ENCODE measurements at regions not wholly inside any gene's neighbourhood (a gene's known extent, or its start where the extent isn't known, plus 50 kb on each side); places are given as distances from the start of the nearest gene placed in this dataset.
A peak's percentile ranks its signal among the peaks of the same experiment; 100 is the strongest.

DNA sequence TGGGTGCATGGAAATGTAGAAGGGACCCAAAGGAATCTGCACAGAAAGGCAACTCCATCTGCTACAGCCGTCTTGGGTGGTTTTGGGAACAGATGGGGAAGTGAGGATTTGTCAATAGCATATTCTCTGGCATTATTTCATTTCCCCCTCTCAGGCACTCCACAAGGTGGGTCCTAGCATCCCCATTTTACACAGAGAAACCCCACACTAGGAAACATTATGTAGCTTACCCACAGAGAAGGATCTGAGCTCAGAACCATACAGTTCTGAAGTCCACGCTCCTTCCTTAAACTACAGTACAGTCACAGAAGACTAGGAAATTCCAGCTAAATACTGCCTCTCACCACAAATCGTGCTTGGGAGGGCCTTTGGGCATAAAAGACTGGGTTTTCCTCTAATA is 61.2 kb upstream of the CTNNB1 start:
- Histone ChIP-seq H3K4me2 (ENCODE audit: insufficient read depth, low read length) (no peak overlapping the region), H3K4me3 (ENCODE audit: insufficient read depth, low read length) (no peak overlapping the region), H3K4me1 (ENCODE audit: insufficient read depth, low read length) (peaks cover 7% of the 10 kb centered on the region), H4K20me1 (ENCODE audit: insufficient read depth, low read length) (no peaks in the 10 kb centered on the region), H3K27me3 (ENCODE audit: insufficient read depth, low read length) (no peaks in the 10 kb centered on the region), H2AFZ (ENCODE audit: low read length) (peak overlapping the region; percentile 41), H3K9me3 (ENCODE audit: low read depth, low read length) (no peaks in the 10 kb centered on the region), H3K27ac (ENCODE audit: low read depth, low read length) (no peak overlapping the region), H3K36me3 (ENCODE audit: insufficient read depth, low read length) (no peaks in the 10 kb centered on the region), H3K79me2 (ENCODE audit: insufficient read depth, low read length) (no peaks in the 10 kb centered on the region)
- TF ChIP-seq, protein P1, sequence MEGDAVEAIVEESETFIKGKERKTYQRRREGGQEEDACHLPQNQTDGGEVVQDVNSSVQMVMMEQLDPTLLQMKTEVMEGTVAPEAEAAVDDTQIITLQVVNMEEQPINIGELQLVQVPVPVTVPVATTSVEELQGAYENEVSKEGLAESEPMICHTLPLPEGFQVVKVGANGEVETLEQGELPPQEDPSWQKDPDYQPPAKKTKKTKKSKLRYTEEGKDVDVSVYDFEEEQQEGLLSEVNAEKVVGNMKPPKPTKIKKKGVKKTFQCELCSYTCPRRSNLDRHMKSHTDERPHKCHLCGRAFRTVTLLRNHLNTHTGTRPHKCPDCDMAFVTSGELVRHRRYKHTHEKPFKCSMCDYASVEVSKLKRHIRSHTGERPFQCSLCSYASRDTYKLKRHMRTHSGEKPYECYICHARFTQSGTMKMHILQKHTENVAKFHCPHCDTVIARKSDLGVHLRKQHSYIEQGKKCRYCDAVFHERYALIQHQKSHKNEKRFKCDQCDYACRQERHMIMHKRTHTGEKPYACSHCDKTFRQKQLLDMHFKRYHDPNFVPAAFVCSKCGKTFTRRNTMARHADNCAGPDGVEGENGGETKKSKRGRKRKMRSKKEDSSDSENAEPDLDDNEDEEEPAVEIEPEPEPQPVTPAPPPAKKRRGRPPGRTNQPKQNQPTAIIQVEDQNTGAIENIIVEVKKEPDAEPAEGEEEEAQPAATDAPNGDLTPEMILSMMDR (IDR thresholded peaks at IDR 0.05; ENCODE audit: extremely low read depth, low read depth, low read length): no peak
- no peak for DNase-seq (ENCODE audit: insufficient read length, low spot score, missing footprints)

DNA sequence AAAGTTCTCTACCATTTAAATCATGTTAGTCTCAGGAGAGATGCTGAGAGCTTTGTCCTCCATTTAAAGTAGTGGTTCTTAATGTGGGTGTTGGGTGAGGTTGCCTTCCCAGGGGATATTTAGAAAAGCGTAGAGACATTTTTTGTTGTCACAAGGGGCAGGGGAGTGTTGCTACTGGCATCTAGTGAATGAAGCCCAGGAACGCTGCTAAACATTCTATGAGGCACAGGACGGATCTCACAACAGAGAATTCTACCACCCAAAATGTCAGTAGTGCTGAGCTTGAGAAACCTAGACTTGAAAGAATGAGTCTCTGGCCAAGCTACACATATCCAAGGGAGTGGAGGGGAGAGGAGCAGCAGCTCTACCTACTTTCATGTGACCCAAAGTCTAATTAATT is 60.7 kb upstream of the CTNNB1 start:
- Histone ChIP-seq H3K4me2 (ENCODE audit: insufficient read depth, low read length) (no peak overlapping the region), H3K27ac (ENCODE audit: low read depth, low read length) (no peak overlapping the region), H2AFZ (ENCODE audit: low read length) (peak overlapping the region; percentile 41), H3K79me2 (ENCODE audit: insufficient read depth, low read length) (no peaks in the 10 kb centered on the region), H3K36me3 (ENCODE audit: insufficient read depth, low read length) (no peaks in the 10 kb centered on the region), H3K4me3 (ENCODE audit: insufficient read depth, low read length) (no peak overlapping the region), H4K20me1 (ENCODE audit: insufficient read depth, low read length) (no peaks in the 10 kb centered on the region), H3K9me3 (ENCODE audit: low read depth, low read length) (no peaks in the 10 kb centered on the region), H3K4me1 (ENCODE audit: insufficient read depth, low read length) (peaks cover 7% of the 10 kb centered on the region), H3K27me3 (ENCODE audit: insufficient read depth, low read length) (no peaks in the 10 kb centered on the region)
- no peak for DNase-seq (ENCODE audit: insufficient read length, low spot score, missing footprints)
- TF ChIP-seq, protein P1 (IDR thresholded peaks at IDR 0.05; ENCODE audit: extremely low read depth, low read depth, low read length): no peak

DNA sequence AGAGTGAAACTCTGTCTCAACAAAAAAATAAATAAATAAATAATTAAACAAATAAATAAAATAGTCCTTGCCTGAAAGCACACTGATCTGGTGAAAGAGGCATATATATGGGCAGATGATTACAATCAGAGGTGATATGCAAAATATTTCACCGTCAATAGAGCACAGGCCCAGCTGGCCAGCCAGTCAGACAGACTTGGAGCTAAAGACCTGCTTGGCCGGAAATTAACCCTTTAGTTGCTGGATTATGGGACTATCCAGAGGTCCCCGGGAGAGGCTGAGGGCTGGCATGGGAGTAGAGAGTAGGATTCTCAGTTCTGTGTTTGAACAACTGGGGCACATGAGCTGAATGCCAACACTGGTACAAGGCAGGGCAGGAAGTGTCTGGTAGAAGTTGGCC is 59.1 kb upstream of the CTNNB1 start:
- peaks cover 7% of the 10 kb centered on the region for H3K4me1 ChIP-seq (ENCODE audit: insufficient read depth, low read length)
- H3K27me3 ChIP-seq (ENCODE audit: insufficient read depth, low read length): no peaks in the 10 kb centered on the region
- no peaks in the 10 kb centered on the region for H3K9me3 ChIP-seq (ENCODE audit: low read depth, low read length)
- no peak overlapping the region for H3K4me2 ChIP-seq (ENCODE audit: insufficient read depth, low read length)
- H3K4me3 ChIP-seq (ENCODE audit: insufficient read depth, low read length): no peak overlapping the region
- H2AFZ ChIP-seq (ENCODE audit: low read length): no peak overlapping the region
- TF ChIP-seq, protein P1 (IDR thresholded peaks at IDR 0.05; ENCODE audit: extremely low read depth, low read depth, low read length): no peak
- no peaks in the 10 kb centered on the region for H3K79me2 ChIP-seq (ENCODE audit: insufficient read depth, low read length)
- no peaks in the 10 kb centered on the region for H4K20me1 ChIP-seq (ENCODE audit: insufficient read depth, low read length)
- no peak overlapping the region for H3K27ac ChIP-seq (ENCODE audit: low read depth, low read length)
- no peak for DNase-seq (ENCODE audit: insufficient read length, low spot score, missing footprints)
- no peaks in the 10 kb centered on the region for H3K36me3 ChIP-seq (ENCODE audit: insufficient read depth, low read length)

DNA sequence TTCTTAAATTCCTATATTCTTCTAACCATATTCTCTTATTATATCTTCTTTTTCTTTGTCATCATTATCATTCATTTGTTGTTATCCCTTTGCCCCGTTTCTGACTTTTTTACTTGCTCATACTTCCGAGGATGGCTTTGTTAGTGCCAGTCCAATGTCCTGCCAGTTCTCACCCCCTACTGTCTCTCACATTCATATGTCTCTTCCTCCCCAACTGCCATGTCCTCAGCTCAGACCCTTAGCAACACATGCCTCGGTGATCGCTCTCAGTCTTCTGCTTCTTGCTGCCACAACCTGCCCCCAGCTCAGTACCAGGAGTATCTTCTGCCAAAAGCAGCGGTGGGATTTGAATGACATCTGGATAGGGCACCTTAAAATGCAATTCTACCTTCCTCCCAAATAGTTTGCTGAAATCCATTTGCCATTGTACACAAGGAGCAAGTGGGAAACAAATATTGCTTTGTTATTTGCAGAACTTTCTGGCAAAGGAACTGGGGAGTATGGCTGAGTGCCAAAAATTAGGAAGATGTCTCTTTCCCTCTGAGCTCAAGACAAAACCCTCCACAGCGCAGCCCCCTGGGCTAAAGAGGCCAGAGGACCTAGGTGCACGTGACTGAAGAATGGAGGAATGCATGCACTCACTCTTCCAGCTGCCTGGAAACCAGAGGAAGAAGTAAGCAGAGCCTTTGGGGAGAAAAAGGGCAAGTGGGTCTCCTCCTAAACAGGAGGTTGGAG is 57.7 kb upstream of the CTNNB1 start:
- no peaks in the 10 kb centered on the region for H3K79me2 ChIP-seq (ENCODE audit: insufficient read depth, low read length)
- no peaks in the 10 kb centered on the region for H3K36me3 ChIP-seq (ENCODE audit: insufficient read depth, low read length)
- no peaks in the 10 kb centered on the region for H4K20me1 ChIP-seq (ENCODE audit: insufficient read depth, low read length)
- TF ChIP-seq, protein P1 (IDR thresholded peaks at IDR 0.05; ENCODE audit: extremely low read depth, low read depth, low read length): no peak
- peaks cover 7% of the 10 kb centered on the region for H3K4me1 ChIP-seq (ENCODE audit: insufficient read depth, low read length)
- DNase-seq (ENCODE audit: insufficient read length, low spot score, missing footprints): no peak
- no peaks in the 10 kb centered on the region for H3K9me3 ChIP-seq (ENCODE audit: low read depth, low read length)
- no peak overlapping the region for H3K4me3 ChIP-seq (ENCODE audit: insufficient read depth, low read length)
- no peak overlapping the region for H3K4me2 ChIP-seq (ENCODE audit: insufficient read depth, low read length)
- no peak overlapping the region for H2AFZ ChIP-seq (ENCODE audit: low read length)
- H3K27me3 ChIP-seq (ENCODE audit: insufficient read depth, low read length): no peaks in the 10 kb centered on the region
- no peak overlapping the region for H3K27ac ChIP-seq (ENCODE audit: low read depth, low read length)
